ENCODE measurements at regions not wholly inside any gene's neighbourhood (a gene's known extent, or its start where the extent isn't known, plus 50 kb on each side); places are given as distances from the start of the nearest gene placed in this dataset.
"Not testable (repeated sequence)": the region's sequence is repeated elsewhere in the genome, so short reads cannot be mapped to it uniquely, and the experiment has no call there.

- H3K4me3 ChIP-seq (ENCODE audit: low read length in 2 of 2), result no peak overlapping the region
- H2BK5ac ChIP-seq (ENCODE audit: low read length), result no peak overlapping the region
- no peaks in the 10 kb centered on the region for H3K27me3 ChIP-seq (ENCODE audit: control insufficient read depth in 3 of 3, insufficient read depth in 3 of 3, low read depth in 1 of 3, low read length in 3 of 3)
- no peaks in the 10 kb centered on the region for H3K79me1 ChIP-seq (ENCODE audit: low read depth, low read length)
- WGBS, 2 donors (ENCODE audit: extremely low coverage in 2 of 2, insufficient read length in 2 of 2, insufficient replicate concordance in 1 of 2), result no CpG with 5 or more reads among the region's 6 CpGs
- H3K4me1 ChIP-seq (ENCODE audit: control insufficient read depth in 2 of 2, insufficient read depth in 1 of 2, low read depth in 1 of 2, low read length in 2 of 2), result peaks cover 0 to 3% of the 10 kb centered on the region in 2 donors
- no peak overlapping the region for H4K91ac ChIP-seq (ENCODE audit: low read depth, low read length, poor library complexity)
- H2BK12ac ChIP-seq (ENCODE audit: low read length), result no peak overlapping the region
- no peak overlapping the region for H3K9ac ChIP-seq (ENCODE audit: low read depth, low read length, poor library complexity)
- H3K9me3 ChIP-seq (replicated peaks in 1 of 2; ENCODE audit: control insufficient read depth in 2 of 2, insufficient read depth in 1 of 2, low read depth in 1 of 2, low read length in 2 of 2), result no peaks in the 10 kb centered on the region
- no peak overlapping the region for H4K8ac ChIP-seq (ENCODE audit: low read depth, low read length)
- no peak for DNase-seq (ENCODE audit: low spot score)
- no peak overlapping the region for H3K18ac ChIP-seq (ENCODE audit: low read length)
- H3K27ac ChIP-seq (replicated peaks; ENCODE audit: low read length), result no peak overlapping the region
- no peak overlapping the region for H3K23ac ChIP-seq (ENCODE audit: low read depth, low read length, poor library complexity)
- no peak overlapping the region for H2BK15ac ChIP-seq (ENCODE audit: low read length)
- no peak overlapping the region for H3K14ac ChIP-seq (ENCODE audit: low read length)
- no peak overlapping the region for H2AK5ac ChIP-seq (ENCODE audit: low read depth, low read length)
- no peak overlapping the region for H2BK120ac ChIP-seq (ENCODE audit: low read depth, low read length)
- H3K4me2 ChIP-seq (ENCODE audit: insufficient read depth, low read length, poor library complexity, severe bottlenecking), result no peak overlapping the region
- no peak overlapping the region for H3K4ac ChIP-seq (ENCODE audit: low read length)
- H2AFZ ChIP-seq (ENCODE audit: low read length), result peak overlapping the region; percentile 33
- no peaks in the 10 kb centered on the region for H3K36me3 ChIP-seq (replicated peaks in 1 of 2; ENCODE audit: control insufficient read depth in 2 of 2, insufficient read depth in 2 of 2, low read length in 2 of 2)
These were observed 217.8 kb downstream of the SHOX start for GRCh38 chrX:848386-848785.

DNA sequence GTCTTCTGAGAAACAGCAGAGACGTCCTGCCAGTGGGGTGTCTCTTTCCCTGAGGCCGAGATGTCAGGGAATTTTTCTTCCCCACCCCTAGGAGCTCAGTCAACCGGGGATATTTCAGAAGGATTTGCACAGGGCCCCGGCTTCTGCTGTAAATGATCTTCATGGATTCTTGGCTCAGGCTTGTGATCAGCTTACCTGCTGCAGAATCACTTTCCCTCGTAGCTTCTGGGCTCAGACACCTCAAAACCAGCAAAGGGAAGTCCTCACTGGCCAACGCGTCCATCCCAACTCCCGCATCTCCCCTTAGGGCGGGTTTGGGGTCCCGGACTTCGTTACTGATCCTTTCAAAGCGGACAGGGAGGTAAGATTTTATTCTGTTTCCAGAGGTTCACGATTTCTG, 212.7 kb downstream of the SHOX start:
- no peak overlapping the region for H2BK5ac ChIP-seq (ENCODE audit: low read length)
- H4K8ac ChIP-seq (ENCODE audit: low read depth, low read length), result no peak overlapping the region
- peak overlapping the region; percentile 85 for H2BK15ac ChIP-seq (ENCODE audit: low read length)
- no peak for DNase-seq (ENCODE audit: low spot score)
- H3K27me3 ChIP-seq (ENCODE audit: control insufficient read depth in 3 of 3, insufficient read depth in 3 of 3, low read depth in 1 of 3, low read length in 3 of 3), result no peaks in the 10 kb centered on the region
- H3K4ac ChIP-seq (ENCODE audit: low read length), result no peak overlapping the region
- H3K79me1 ChIP-seq (ENCODE audit: low read depth, low read length), result no peaks in the 10 kb centered on the region
- no peak overlapping the region for H3K27ac ChIP-seq (replicated peaks; ENCODE audit: low read length)
- no peaks in the 10 kb centered on the region for H3K36me3 ChIP-seq (replicated peaks in 1 of 2; ENCODE audit: control insufficient read depth in 2 of 2, insufficient read depth in 2 of 2, low read length in 2 of 2)
- no CpG with 5 or more reads among the region's 13 CpGs for WGBS, 2 donors (ENCODE audit: extremely low coverage in 2 of 2, insufficient read length in 2 of 2, insufficient replicate concordance in 1 of 2)
- no peak overlapping the region for H3K9ac ChIP-seq (ENCODE audit: low read depth, low read length, poor library complexity)
- H3K9me3 ChIP-seq (replicated peaks in 1 of 2; ENCODE audit: control insufficient read depth in 2 of 2, insufficient read depth in 1 of 2, low read depth in 1 of 2, low read length in 2 of 2), result no peaks in the 10 kb centered on the region
- H2BK120ac ChIP-seq (ENCODE audit: low read depth, low read length), result no peak overlapping the region
- H2AFZ ChIP-seq (ENCODE audit: low read length), result peak overlapping the region; percentile 45
- no peak overlapping the region for H4K91ac ChIP-seq (ENCODE audit: low read depth, low read length, poor library complexity)
- no peak overlapping the region for H3K14ac ChIP-seq (ENCODE audit: low read length)
- no peak overlapping the region for H3K23ac ChIP-seq (ENCODE audit: low read depth, low read length, poor library complexity)
- no peak overlapping the region for H3K18ac ChIP-seq (ENCODE audit: low read length)
- H3K4me3 ChIP-seq (ENCODE audit: low read length in 2 of 2), result no peak overlapping the region
- H2BK12ac ChIP-seq (ENCODE audit: low read length), result no peak overlapping the region
- H3K4me2 ChIP-seq (ENCODE audit: insufficient read depth, low read length, poor library complexity, severe bottlenecking), result no peak overlapping the region
- H2AK5ac ChIP-seq (ENCODE audit: low read depth, low read length), result no peak overlapping the region
- H3K4me1 ChIP-seq (ENCODE audit: control insufficient read depth in 2 of 2, insufficient read depth in 1 of 2, low read depth in 1 of 2, low read length in 2 of 2), result no peaks in the 10 kb centered on the region

GRCh38 chrX:840556-840955, 210.0 kb downstream of the SHOX start:
- no peak overlapping the region for H4K8ac ChIP-seq (ENCODE audit: low read depth, low read length)
- H2AK5ac ChIP-seq (ENCODE audit: low read depth, low read length), result no peak overlapping the region
- H3K18ac ChIP-seq (ENCODE audit: low read length), result no peak overlapping the region
- H3K9me3 ChIP-seq (replicated peaks in 1 of 2; ENCODE audit: control insufficient read depth in 2 of 2, insufficient read depth in 1 of 2, low read depth in 1 of 2, low read length in 2 of 2), result peaks cover 0 to 4% of the 10 kb centered on the region in 2 donors
- no peak overlapping the region for H2BK120ac ChIP-seq (ENCODE audit: low read depth, low read length)
- no peak overlapping the region for H2BK5ac ChIP-seq (ENCODE audit: low read length)
- H3K4me3 ChIP-seq (ENCODE audit: low read length in 2 of 2), result no peak overlapping the region
- H3K14ac ChIP-seq (ENCODE audit: low read length), result no peak overlapping the region
- H3K4me2 ChIP-seq (ENCODE audit: insufficient read depth, low read length, poor library complexity, severe bottlenecking), result no peak overlapping the region
- no peak overlapping the region for H4K91ac ChIP-seq (ENCODE audit: low read depth, low read length, poor library complexity)
- H3K79me1 ChIP-seq (ENCODE audit: low read depth, low read length), result no peaks in the 10 kb centered on the region
- H3K27ac ChIP-seq (replicated peaks; ENCODE audit: low read length), result no peak overlapping the region
- peak overlapping the region; percentile 21 for H3K9ac ChIP-seq (ENCODE audit: low read depth, low read length, poor library complexity)
- H2AFZ ChIP-seq (ENCODE audit: low read length), result no peak overlapping the region
- H3K4ac ChIP-seq (ENCODE audit: low read length), result no peak overlapping the region
- DNase-seq (ENCODE audit: low spot score), result no peak
- H3K23ac ChIP-seq (ENCODE audit: low read depth, low read length, poor library complexity), result no peak overlapping the region
- no peak overlapping the region for H2BK12ac ChIP-seq (ENCODE audit: low read length)
- no peaks in the 10 kb centered on the region for H3K4me1 ChIP-seq (ENCODE audit: control insufficient read depth in 2 of 2, insufficient read depth in 1 of 2, low read depth in 1 of 2, low read length in 2 of 2)
- H2BK15ac ChIP-seq (ENCODE audit: low read length), result no peak overlapping the region
- no CpG with 5 or more reads among the region's 13 CpGs for WGBS, 2 donors (ENCODE audit: extremely low coverage in 2 of 2, insufficient read length in 2 of 2, insufficient replicate concordance in 1 of 2)
- no peaks in the 10 kb centered on the region for H3K27me3 ChIP-seq (ENCODE audit: control insufficient read depth in 3 of 3, insufficient read depth in 3 of 3, low read depth in 1 of 3, low read length in 3 of 3)
- H3K36me3 ChIP-seq (replicated peaks in 1 of 2; ENCODE audit: control insufficient read depth in 2 of 2, insufficient read depth in 2 of 2, low read length in 2 of 2), result no peaks in the 10 kb centered on the region

DNA sequence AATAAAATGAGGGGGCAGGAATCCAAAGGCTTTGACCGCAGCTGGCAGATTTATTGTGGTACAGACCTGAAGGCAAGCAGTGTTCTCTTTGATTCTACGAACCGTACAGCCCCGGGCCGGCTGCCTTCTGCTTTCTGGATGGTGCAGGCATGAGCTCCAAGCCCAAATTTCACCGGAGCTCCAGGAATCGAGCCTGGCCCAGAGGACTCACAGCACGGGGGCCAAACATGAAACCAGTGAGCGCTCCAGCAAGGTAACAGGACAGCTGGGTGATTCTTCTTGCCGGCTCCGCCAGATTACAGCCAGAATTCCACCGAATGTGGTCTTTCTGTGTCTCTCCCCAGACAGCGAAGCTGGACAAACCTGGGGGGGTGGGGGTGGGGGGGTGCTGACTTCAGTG, 208.1 kb downstream of the SHOX start:
- not testable (repeated sequence) for H2BK15ac ChIP-seq (ENCODE audit: low read length); H4K91ac ChIP-seq (ENCODE audit: low read depth, low read length, poor library complexity); H3K79me1 ChIP-seq (ENCODE audit: low read depth, low read length); H3K9me3 ChIP-seq (replicated peaks in 1 of 2; ENCODE audit: control insufficient read depth in 2 of 2, insufficient read depth in 1 of 2, low read depth in 1 of 2, low read length in 2 of 2); H2BK12ac ChIP-seq (ENCODE audit: low read length); H3K23ac ChIP-seq (ENCODE audit: low read depth, low read length, poor library complexity); H2BK120ac ChIP-seq (ENCODE audit: low read depth, low read length); H3K14ac ChIP-seq (ENCODE audit: low read length); H2AFZ ChIP-seq (ENCODE audit: low read length); H3K27me3 ChIP-seq (ENCODE audit: control insufficient read depth in 3 of 3, insufficient read depth in 3 of 3, low read depth in 1 of 3, low read length in 3 of 3); H3K4me1 ChIP-seq (ENCODE audit: control insufficient read depth in 2 of 2, insufficient read depth in 1 of 2, low read depth in 1 of 2, low read length in 2 of 2); H3K9ac ChIP-seq (ENCODE audit: low read depth, low read length, poor library complexity); H2BK5ac ChIP-seq (ENCODE audit: low read length); H4K8ac ChIP-seq (ENCODE audit: low read depth, low read length); H3K27ac ChIP-seq (replicated peaks; ENCODE audit: low read length); H3K4me3 ChIP-seq (ENCODE audit: low read length in 2 of 2); H3K4me2 ChIP-seq (ENCODE audit: insufficient read depth, low read length, poor library complexity, severe bottlenecking); H3K18ac ChIP-seq (ENCODE audit: low read length); H3K4ac ChIP-seq (ENCODE audit: low read length); H2AK5ac ChIP-seq (ENCODE audit: low read depth, low read length); H3K36me3 ChIP-seq (replicated peaks in 1 of 2; ENCODE audit: control insufficient read depth in 2 of 2, insufficient read depth in 2 of 2, low read length in 2 of 2); DNase-seq (ENCODE audit: low spot score)
- no CpG with 5 or more reads among the region's 13 CpGs for WGBS, 2 donors (ENCODE audit: extremely low coverage in 2 of 2, insufficient read length in 2 of 2, insufficient replicate concordance in 1 of 2)
